Right lobe of liver (tissue), 4 donors: ENCODE measurements at regions not wholly inside any gene's neighbourhood (a gene's known extent, or its start where the extent isn't known, plus 50 kb on each side); places are given as distances from the start of the nearest gene placed in this dataset.

Experiments
- CTCF ChIP-seq, 4 donors: fragments of 200-600 bp in 3 of 4; fragments of 450-650 bp in 1 of 4; IDR thresholded peaks; one replicate each; pipeline versions ENCODE4 v1.5.1 to v1.8.0; 2016 to 2022; ENCODE audit warnings: antibody characterized with exemption in 4 of 4, mild to moderate bottlenecking in 2 of 4
- POLR2A ChIP-seq: fragments of 450-650 bp; IDR thresholded peaks from one replicate; pipeline ENCODE4 v1.6.1; 2017; ENCODE audit warnings: antibody characterized with exemption, mild to moderate bottlenecking
- donor health status: DM: no; HTN: no; CAD: no.
- donor health status: DM: no; HTN: no; CAD: no.
- donor health status: DM: no; HTN: yes; CAD: no.

GRCh38 chr16:87199901-87200300, 117.3 kb downstream of the C16orf95 start:
- TF ChIP-seq CTCF (IDR thresholded peaks at IDR 0.05) (no peak), POLR2A (no peak)
